SKM-1 (cell line): ENCODE measurements at regions not wholly inside any gene's neighbourhood (a gene's known extent, or its start where the extent isn't known, plus 50 kb on each side); places are given as distances from the start of the nearest gene placed in this dataset.
"Not testable (repeated sequence)": the region's sequence is repeated elsewhere in the genome, so short reads cannot be mapped to it uniquely, and the experiment has no call there.

ENCODE experiments used
- DNase-seq: peaks from one replicate; lab custom pipeline; 2025; ENCODE audit not compliant: unreplicated experiment; lab: John Stamatoyannopoulos, UW

DNA sequence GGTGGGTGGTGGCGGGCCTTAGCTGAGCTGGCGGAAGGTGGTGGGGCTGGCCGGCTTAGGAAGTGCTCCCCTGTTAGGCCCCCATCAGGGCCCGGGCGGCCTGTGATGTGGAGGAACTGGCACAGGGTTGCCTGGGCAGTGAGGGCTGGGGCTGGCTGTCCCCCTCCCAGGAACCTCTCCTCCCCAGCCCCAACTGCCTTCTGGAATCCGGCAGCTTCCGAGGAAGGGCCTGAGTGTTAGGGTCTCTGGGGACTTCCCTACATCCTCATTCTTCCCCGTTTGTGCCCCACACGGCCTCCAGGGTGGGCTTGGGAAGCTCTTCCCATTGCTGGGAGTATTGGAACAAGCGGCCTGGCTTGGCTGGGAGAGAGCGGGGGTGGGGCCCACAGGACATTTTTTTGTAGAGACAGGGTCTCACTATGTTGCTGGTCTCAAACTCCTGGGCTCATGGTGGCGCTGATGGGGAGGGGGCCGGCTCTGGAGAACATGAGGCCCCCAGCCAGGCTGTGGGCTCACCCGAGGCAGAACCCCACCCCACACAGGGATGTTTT is 89.9 kb upstream of the CIBAR2 start:
- DNase-seq = no peak

DNA sequence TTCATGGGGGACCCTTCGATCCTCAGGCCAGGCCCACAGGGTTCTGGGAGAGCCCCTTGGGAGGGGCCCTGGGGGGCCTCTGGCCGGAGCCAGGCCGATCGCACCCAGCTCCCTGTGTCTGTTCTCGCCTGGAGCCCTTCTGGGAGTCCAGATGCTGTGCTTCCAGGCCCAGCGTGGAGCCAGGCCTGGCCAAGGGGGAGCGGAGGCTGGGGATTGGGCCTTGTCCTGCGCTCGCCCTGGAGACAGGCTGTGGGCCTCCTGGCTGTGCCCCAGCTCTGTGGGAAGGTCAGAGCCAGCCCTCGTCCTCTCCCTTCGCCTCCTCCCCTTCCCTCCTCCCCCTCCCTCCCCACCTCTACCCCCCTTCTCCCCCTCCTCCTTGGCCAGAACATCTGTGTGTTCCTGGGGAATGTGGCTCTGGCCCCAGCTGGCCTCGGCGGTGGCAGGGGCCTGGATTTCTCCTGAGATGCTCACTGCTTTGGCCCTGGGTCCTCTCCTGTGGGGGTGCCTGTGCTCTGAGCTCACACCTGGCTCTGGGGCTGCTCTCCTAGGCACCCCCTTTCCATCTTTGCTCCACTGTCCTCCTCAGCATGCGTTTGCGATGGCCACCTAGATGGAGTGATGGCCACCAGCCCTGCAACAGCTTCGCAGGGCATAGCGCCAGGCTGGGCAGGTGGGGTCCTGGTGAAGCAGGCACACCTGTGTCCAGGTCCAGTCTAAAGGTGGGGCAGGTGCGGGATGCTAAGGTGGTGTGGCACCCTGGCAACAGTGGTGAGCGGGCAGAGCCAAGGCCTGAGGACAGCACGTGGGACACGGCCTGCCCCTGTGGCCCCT is 90.6 kb upstream of the CIBAR2 start:
- DNase-seq = no peak

- DNase-seq = no peak
Observed at GRCh38 chr16:85203462-85203813, 91.2 kb upstream of the CIBAR2 start.

GRCh38 chr16:85204242-85205010 is 92.2 kb upstream of the CIBAR2 start:
- DNase-seq = no peak

- not testable (repeated sequence) for DNase-seq
Observed at GRCh38 chr16:85205257-85205656, 93.0 kb upstream of the CIBAR2 start.

DNA sequence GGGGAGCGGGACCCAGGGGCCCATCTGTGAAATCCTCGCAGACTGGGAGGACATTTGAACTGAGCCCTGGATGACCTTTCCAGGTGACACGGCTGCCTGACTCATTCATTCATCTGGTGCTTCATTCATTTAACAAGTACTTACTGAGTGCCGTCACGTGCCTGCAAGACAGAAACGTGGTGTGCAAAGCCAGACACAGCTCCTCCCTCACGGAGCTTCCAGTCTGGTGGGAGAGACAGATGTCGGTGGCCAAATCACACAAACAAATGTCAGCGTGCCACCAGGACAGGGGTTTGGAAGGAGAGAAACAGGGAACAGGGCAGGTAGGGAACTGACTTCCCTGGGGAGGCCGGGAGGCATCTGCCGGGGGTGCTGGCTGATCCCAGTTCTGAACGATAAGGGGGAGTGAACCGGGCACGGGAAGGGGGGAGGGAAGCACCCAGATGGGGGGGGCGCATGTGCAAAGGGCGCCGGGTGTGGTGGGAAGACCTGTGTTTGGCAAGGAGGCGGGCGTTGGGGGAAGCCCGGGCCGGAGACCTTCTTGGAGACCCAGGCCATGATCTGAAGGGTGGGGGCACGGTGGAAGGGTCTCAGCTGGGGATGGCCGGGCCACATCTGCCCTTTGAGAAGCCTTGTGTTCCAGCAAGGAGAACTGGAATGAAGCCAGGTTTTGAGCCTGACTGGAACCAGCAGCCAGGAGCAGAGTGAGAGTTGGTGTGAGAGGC is 93.6 kb upstream of the CIBAR2 start:
- no peak for DNase-seq

DNA sequence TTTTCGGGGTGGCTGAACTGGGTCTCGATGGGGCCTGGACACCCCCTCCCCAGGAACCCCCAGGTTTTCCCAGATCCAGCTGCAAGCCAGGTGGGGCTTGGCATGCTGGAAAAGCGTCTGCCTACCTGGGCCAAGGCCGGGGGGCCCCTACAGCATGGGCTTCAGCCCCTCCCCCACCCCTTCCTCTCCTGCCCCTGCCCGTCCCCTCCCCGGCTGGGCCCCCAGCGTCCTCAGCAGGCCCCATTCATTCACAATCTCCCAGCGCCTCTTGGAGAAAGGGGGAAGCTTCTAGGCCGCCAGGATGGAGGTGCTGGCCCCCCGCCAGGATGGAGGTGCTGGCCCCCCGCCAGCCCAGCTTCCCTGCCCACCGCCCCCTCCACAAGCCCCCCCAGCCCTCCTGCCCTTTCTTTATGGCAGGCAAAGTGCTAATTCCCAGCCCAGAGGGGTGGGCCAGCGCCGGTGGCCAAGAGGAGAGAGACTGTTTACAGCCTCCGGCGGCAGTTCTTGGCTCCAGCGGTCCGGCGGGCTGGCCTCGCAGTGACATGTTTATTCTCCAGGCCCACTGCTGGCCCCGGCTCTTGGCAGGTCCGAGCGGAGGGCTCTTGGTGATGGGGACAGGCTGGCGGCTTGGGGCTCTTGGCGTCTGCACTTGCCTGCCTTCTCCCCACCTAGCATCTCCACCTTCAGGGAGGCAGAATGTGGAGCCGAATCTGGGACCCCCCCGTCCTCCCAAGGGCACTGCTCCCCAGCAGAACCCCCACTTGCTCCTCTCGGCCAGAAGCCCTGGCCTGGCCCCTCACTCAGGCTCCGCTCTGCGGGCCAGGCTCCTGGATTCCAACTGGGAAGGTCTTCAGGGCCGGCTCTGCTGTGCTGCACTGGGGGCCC is 94.4 kb upstream of the CIBAR2 start:
- no peak for DNase-seq

- no peak for DNase-seq
Observed at GRCh38 chr16:85207357-85207921, 95.2 kb upstream of the CIBAR2 start.

GRCh38 chr16:85208181-85208580 is 95.9 kb upstream of the CIBAR2 start:
- no peak for DNase-seq

GRCh38 chr16:85208643-85209520 is 96.6 kb upstream of the CIBAR2 start:
- DNase-seq = no peak

GRCh38 chr16:85209526-85210121 is 97.4 kb upstream of the CIBAR2 start:
- DNase-seq = no peak

DNA sequence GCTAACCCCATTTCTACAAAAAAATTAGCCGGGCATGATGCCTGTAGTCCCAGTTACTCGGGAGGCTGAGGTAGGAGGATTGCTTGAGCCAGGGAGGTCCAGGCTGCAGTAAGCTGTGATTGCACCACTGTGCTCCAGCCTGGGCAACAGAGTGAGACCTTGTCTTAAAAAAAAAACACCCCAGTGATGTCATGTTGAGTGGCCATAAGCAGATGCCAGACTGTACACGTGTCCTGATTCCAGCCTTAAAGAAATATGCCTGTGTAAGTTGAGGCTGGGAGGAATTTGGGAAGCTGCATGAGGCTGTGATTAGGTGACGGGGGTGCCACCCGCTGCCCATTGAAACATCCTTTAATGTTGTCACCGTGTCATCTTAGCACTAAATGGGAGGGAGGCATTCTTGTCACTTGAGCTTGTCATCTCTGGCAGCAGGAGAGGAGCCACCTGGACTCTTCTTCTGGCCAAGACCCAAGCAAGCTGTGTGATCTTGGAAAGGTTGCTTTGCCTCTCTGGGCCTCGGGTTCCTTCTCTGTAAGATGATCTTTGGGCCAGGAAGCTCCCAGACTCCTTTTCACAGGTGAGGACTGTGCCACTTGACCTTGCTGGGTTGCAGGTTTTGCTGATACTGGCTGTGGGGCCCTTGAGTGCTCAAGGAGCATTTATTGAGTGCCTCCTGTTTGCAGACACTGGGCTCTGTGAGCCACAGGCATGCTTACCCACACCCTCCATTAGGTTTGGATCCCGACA is 98.3 kb upstream of the CIBAR2 start:
- no peak for DNase-seq

DNA sequence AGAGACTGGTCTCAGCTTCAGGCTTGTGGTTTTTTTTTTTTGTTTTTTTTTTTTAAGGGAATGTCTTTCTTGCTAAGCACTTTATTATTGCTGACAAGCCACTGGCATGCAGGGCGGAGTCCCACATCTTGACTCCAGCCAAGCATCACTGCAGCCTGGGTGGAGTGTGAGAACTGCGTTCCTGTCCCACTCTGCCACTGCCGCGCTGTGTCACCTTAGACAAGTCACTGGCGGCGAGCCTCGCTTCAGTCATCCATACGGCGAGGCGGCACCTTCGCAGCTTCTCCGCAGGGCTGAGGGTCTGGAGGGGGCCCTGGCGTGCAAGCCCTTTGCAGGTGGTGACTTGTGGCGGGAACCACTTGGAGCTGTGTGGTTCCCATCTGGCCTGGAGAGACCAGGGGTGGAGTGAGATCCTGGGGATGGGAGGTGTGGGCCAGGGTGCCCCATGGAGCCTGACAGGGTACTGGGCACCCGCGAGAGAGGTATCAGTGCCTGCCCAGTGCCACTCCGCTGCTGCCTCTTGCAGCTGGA is 99.1 kb upstream of the CIBAR2 start:
- DNase-seq = no peak

GRCh38 chr16:85213926-85214675 is 101.8 kb upstream of the CIBAR2 start:
- no peak for DNase-seq

DNA sequence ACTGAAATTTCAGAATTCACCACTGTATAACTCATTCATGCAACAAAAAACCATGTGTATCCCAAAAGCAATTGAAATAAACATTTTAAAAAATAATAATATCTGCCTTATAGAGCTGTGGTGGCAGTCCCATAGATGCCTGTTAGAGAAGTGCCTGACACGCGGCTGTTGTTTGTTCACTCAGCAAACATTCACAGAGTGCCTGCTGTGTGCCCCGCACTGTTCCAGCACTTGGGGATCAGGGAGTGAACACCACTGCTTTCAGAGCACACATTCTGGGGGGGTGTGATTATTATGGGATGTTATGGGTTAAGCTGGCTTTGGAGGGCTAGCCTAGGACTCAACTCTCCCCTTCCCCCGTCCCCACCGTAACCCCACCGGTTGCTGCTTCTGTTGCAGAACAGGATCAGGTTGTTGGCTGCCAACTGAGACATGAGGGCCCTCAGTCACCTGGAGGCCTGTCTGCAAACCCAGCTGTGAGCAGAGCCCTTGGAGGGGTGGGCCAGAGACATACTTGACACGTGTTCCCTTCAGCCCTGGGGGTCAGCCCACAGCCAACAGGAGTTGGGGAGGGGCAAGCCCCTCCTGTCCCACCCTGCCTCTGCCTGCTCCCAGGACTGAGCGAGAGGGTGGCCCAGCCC is 103.3 kb upstream of the CIBAR2 start:
- DNase-seq = no peak

- DNase-seq = no peak
Observed at GRCh38 chr16:85216522-85217375, 104.5 kb upstream of the CIBAR2 start.
